Liver (tissue), 8 donors: ENCODE measurements at regions not wholly inside any gene's neighbourhood (a gene's known extent, or its start where the extent isn't known, plus 50 kb on each side); places are given as distances from the start of the nearest gene placed in this dataset.

Experiments
- DNase-seq: peaks from one replicate; pipeline ENCODE4 v3.0.0-alpha.2; 2017; ENCODE audit warnings: low spot score
- H3K27ac ChIP-seq, 2 donors: one replicate each; pipeline ENCODE4 v1.7.0; 2013; ENCODE audit warnings: inconsistent platforms in 2 of 2, low read length in 2 of 2, control low read depth in 1 of 2, low read depth in 1 of 2, mild to moderate bottlenecking in 1 of 2
- H3K27me3 ChIP-seq, 4 donors: one replicate each; pipeline versions ENCODE4 v1.6.1 to v1.7.0; 2013; ENCODE audit warnings: low read length in 3 of 4, inconsistent platforms in 1 of 4, mild to moderate bottlenecking in 1 of 4, moderate library complexity in 1 of 4; ENCODE audit not compliant: control insufficient read depth in 4 of 4, insufficient read depth in 4 of 4
- H3K36me3 ChIP-seq, 4 donors: one replicate each; pipeline versions ENCODE4 v1.6.1 to v1.7.0; 2013; ENCODE audit warnings: low read length in 3 of 4, mild to moderate bottlenecking in 3 of 4, low read depth in 1 of 4, moderate library complexity in 1 of 4; ENCODE audit not compliant: control insufficient read depth in 4 of 4, insufficient read depth in 3 of 4
- H3K4me1 ChIP-seq, 4 donors: one replicate each; pipeline versions ENCODE4 v1.6.1 to v1.7.0; 2013; ENCODE audit warnings: low read length in 3 of 4, mild to moderate bottlenecking in 3 of 4, moderate library complexity in 1 of 4; ENCODE audit not compliant: control insufficient read depth in 4 of 4, insufficient read depth in 4 of 4
- H3K4me3 ChIP-seq, 3 donors: one replicate each; pipeline versions ENCODE4 v1.6.1 to v1.7.0; 2013; ENCODE audit warnings: low read length in 3 of 3, control low read depth in 1 of 3, low read depth in 1 of 3, mild to moderate bottlenecking in 1 of 3
- H3K9ac ChIP-seq, 2 donors: one replicate each; pipeline ENCODE4 v1.7.0; 2013; ENCODE audit warnings: low read length in 2 of 2, mild to moderate bottlenecking in 2 of 2, moderate library complexity in 2 of 2, control low read depth in 1 of 2, low read depth in 1 of 2
- H3K9me3 ChIP-seq, 4 donors: one replicate each; pipeline versions ENCODE4 v1.6.1 to v1.7.0; 2013; ENCODE audit warnings: low read length in 3 of 4; ENCODE audit not compliant: control insufficient read depth in 4 of 4
- EGR1 ChIP-seq, 2 donors: IDR thresholded peaks; 2 replicates each; pipeline ENCODE4 v1.6.1; 2016 to 2018; ENCODE audit warnings: antibody characterized with exemption in 2 of 2, low read depth in 2 of 2
- FOXA1 ChIP-seq: IDR thresholded peaks from 2 replicates; pipeline ENCODE4 v1.6.1; 2016; ENCODE audit warnings: antibody characterized with exemption
- FOXA2 ChIP-seq: IDR thresholded peaks from 2 replicates; pipeline ENCODE4 v1.6.1; 2016; ENCODE audit warnings: antibody characterized with exemption
- HNF4A ChIP-seq, 2 donors: conservative IDR thresholded peaks; 2 replicates each; pipeline ENCODE4 v1.6.1; 2016; ENCODE audit warnings: antibody characterized with exemption in 2 of 2, mild to moderate bottlenecking in 2 of 2
- HNF4G ChIP-seq: IDR thresholded peaks from 2 replicates; pipeline ENCODE4 v1.6.1; 2016; ENCODE audit warnings: antibody characterized with exemption
- JUND ChIP-seq, 2 donors: IDR thresholded peaks; 2 replicates each; pipeline ENCODE4 v1.6.1; 2016; ENCODE audit warnings: antibody characterized with exemption in 2 of 2
- NR2F2 ChIP-seq: IDR thresholded peaks from 2 replicates; pipeline ENCODE4 v1.6.1; 2016; ENCODE audit warnings: antibody characterized with exemption
- RAD21 ChIP-seq, 2 donors: IDR thresholded peaks; 2 replicates each; pipeline ENCODE4 v1.6.1; 2016; ENCODE audit warnings: antibody characterized with exemption in 2 of 2, mild to moderate bottlenecking in 2 of 2
- REST ChIP-seq: IDR thresholded peaks from 2 replicates; pipeline ENCODE4 v1.6.1; 2016; ENCODE audit warnings: antibody characterized with exemption, mild to moderate bottlenecking
- RXRA ChIP-seq, 2 donors: IDR thresholded peaks; 2 replicates each; pipeline ENCODE4 v1.6.1; 2017 to 2018; ENCODE audit warnings: antibody characterized with exemption in 2 of 2, mild to moderate bottlenecking in 1 of 2
- SP1 ChIP-seq: IDR thresholded peaks from 2 replicates; pipeline ENCODE4 v1.6.1; 2018; ENCODE audit warnings: antibody characterized with exemption, mild to moderate bottlenecking
- TAF1 ChIP-seq: conservative IDR thresholded peaks from 2 replicates; pipeline ENCODE4 v1.6.1; 2016; ENCODE audit warnings: antibody characterized with exemption, mild to moderate bottlenecking
- YY1 ChIP-seq: IDR thresholded peaks from 2 replicates; pipeline ENCODE4 v1.6.1; 2016; ENCODE audit warnings: antibody characterized with exemption, mild to moderate bottlenecking
- WGBS: extraction: QIAGEN DNeasy Blood & Tissue Kit; methylation state at CpG from one replicate; pipeline ENCODE4 v1.1.7; 2013; 5-methylcytosine and 5-hydroxymethylcytosine counted together
- TF ChIP-seq, protein P1 (sequence below): IDR thresholded peaks from 2 replicates; pipeline ENCODE4 v1.6.1; 2016; ENCODE audit warnings: antibody characterized with exemption
- TF ChIP-seq, protein P2 (sequence below): fragments of 150-350 bp; IDR thresholded peaks from 2 replicates; pipeline ENCODE4 v1.5.1; 2017; ENCODE audit warnings: improper control_type of control experiment, low read depth, low read length; ENCODE audit not compliant: missing input control
- TF ChIP-seq, protein P3 (sequence below): IDR thresholded peaks from 2 replicates; pipeline ENCODE4 v1.6.1; 2016; ENCODE audit warnings: antibody characterized with exemption
- TF ChIP-seq, protein P4 (sequence below): IDR thresholded peaks from 2 replicates; pipeline ENCODE4 v1.6.1; 2016; ENCODE audit warnings: antibody characterized with exemption
- donor health status: healthy.
- donor health status: healthy.
- donor health status: healthy.
- donor health status: healthy.
- donor health status: healthy.

DNA sequence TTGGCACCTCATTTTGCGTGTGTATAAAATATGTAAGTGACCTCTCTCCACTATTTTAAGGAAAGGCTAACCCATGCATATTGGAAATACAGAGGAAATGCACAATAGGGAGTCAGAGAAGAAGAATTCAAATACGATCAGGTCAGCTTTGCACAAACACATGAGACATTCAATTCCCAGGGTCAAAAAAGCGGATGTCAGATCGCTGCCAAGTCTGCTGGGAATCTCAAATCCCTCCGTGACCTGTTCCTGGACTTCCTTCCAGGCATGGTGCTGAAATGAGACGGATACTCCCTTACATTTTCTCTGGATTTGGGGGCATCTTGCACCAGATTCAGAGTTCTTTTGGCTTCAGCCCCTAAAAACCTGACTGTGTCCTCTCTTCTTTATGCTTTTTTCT, 91.9 kb upstream of the PRKCQ start:
- TF ChIP-seq NR2F2, result peak; percentile 87
- TF ChIP-seq, protein P1, sequence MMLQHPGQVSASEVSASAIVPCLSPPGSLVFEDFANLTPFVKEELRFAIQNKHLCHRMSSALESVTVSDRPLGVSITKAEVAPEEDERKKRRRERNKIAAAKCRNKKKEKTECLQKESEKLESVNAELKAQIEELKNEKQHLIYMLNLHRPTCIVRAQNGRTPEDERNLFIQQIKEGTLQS, result no peak
- TF ChIP-seq SP1, result no peak
- no peak for TF ChIP-seq TAF1
- TF ChIP-seq REST, result peak; percentile 93
- no peak for TF ChIP-seq HNF4A (conservative IDR thresholded peaks at IDR 0.05)
- TF ChIP-seq YY1, result no peak
- peaks cover 0 to 12% (median 2%) of the 10 kb centered on the region in 4 donors for H3K27me3 ChIP-seq

GRCh38 chr10:6669269-6669859, 89.3 kb upstream of the PRKCQ start:
- H3K9ac ChIP-seq, result no peak overlapping the region
- H3K9me3 ChIP-seq, result no peaks in the 10 kb centered on the region
- H3K27ac ChIP-seq, result no peak overlapping the region
- peaks cover 0 to 13% (median 2%) of the 10 kb centered on the region in 4 donors for H3K27me3 ChIP-seq
- no peak for DNase-seq
- TF ChIP-seq, protein P1, result no peak
- TF ChIP-seq RAD21 (IDR thresholded peaks at IDR 0.05), result peak; percentile 71 to 76
- TF ChIP-seq HNF4G, result no peak
- no peak for TF ChIP-seq REST
- TF ChIP-seq, protein P2, sequence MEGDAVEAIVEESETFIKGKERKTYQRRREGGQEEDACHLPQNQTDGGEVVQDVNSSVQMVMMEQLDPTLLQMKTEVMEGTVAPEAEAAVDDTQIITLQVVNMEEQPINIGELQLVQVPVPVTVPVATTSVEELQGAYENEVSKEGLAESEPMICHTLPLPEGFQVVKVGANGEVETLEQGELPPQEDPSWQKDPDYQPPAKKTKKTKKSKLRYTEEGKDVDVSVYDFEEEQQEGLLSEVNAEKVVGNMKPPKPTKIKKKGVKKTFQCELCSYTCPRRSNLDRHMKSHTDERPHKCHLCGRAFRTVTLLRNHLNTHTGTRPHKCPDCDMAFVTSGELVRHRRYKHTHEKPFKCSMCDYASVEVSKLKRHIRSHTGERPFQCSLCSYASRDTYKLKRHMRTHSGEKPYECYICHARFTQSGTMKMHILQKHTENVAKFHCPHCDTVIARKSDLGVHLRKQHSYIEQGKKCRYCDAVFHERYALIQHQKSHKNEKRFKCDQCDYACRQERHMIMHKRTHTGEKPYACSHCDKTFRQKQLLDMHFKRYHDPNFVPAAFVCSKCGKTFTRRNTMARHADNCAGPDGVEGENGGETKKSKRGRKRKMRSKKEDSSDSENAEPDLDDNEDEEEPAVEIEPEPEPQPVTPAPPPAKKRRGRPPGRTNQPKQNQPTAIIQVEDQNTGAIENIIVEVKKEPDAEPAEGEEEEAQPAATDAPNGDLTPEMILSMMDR, result peak; percentile 66
- no peak for TF ChIP-seq JUND (IDR thresholded peaks at IDR 0.05)
- no peak for TF ChIP-seq EGR1 (IDR thresholded peaks at IDR 0.05; ENCODE audit: low read depth in 2 of 2)
- no peak for TF ChIP-seq RXRA (IDR thresholded peaks at IDR 0.05)
- no peak for TF ChIP-seq TAF1
- no peak for TF ChIP-seq HNF4A (conservative IDR thresholded peaks at IDR 0.05)
- TF ChIP-seq SP1, result no peak
- TF ChIP-seq NR2F2, result no peak
- no peak for TF ChIP-seq FOXA2
- TF ChIP-seq YY1, result no peak
- TF ChIP-seq, protein P3, sequence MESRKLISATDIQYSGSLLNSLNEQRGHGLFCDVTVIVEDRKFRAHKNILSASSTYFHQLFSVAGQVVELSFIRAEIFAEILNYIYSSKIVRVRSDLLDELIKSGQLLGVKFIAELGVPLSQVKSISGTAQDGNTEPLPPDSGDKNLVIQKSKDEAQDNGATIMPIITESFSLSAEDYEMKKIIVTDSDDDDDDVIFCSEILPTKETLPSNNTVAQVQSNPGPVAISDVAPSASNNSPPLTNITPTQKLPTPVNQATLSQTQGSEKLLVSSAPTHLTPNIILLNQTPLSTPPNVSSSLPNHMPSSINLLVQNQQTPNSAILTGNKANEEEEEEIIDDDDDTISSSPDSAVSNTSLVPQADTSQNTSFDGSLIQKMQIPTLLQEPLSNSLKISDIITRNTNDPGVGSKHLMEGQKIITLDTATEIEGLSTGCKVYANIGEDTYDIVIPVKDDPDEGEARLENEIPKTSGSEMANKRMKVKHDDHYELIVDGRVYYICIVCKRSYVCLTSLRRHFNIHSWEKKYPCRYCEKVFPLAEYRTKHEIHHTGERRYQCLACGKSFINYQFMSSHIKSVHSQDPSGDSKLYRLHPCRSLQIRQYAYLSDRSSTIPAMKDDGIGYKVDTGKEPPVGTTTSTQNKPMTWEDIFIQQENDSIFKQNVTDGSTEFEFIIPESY, result no peak
- no peak for TF ChIP-seq FOXA1
- TF ChIP-seq, protein P4, sequence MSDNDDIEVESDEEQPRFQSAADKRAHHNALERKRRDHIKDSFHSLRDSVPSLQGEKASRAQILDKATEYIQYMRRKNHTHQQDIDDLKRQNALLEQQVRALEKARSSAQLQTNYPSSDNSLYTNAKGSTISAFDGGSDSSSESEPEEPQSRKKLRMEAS, result no peak
- no peaks in the 10 kb centered on the region for H3K4me1 ChIP-seq
- no peaks in the 10 kb centered on the region for H3K36me3 ChIP-seq
- 28% methylated on average over 5 of the region's 5 CpGs for WGBS
- H3K4me3 ChIP-seq, result no peak overlapping the region

More for the DNA sequence above, 91.9 kb upstream of the PRKCQ start:
- Histone ChIP-seq H3K4me3 (no peak overlapping the region), H3K4me1 (no peaks in the 10 kb centered on the region), H3K27ac (no peak overlapping the region), H3K9me3 (no peaks in the 10 kb centered on the region), H3K36me3 (no peaks in the 10 kb centered on the region), H3K9ac (no peak overlapping the region)
- 68% methylated on average over 6 of the region's 6 CpGs for WGBS
- no peak for DNase-seq
